GM23338 (cell line): ENCODE measurements at regions not wholly inside any gene's neighbourhood (a gene's known extent, or its start where the extent isn't known, plus 50 kb on each side); places are given as distances from the start of the nearest gene placed in this dataset.

Source experiments
- ATAC-seq: fragments of 200-7000 bp; cut with Tn5 transposase; 3 replicates; pipeline ENCODE4 v1.9.1; 2020
- DNase-seq: peaks from one replicate; pipeline ENCODE4 v3.0.0-alpha.2; 2015; ENCODE audit warnings: low spot score
- H2AFZ ChIP-seq: fragments of 200-600 bp; sonication (generic); 2 replicates; pipeline ENCODE4 v1.8.0; 2016; ENCODE audit warnings: antibody characterized with exemption, mild to moderate bottlenecking, moderate library complexity
- H3F3A ChIP-seq: fragments of 200-600 bp; sonication (generic); replicated peaks from 2 replicates; pipeline ENCODE4 v1.8.0; 2017; ENCODE audit warnings: antibody characterized with exemption, mixed run types, low read depth
- H3K27ac ChIP-seq: fragments of 200-600 bp; sonication (generic); 2 replicates; pipeline ENCODE4 v1.6.1; 2016; ENCODE audit warnings: low read depth
- H3K27me3 ChIP-seq: fragments of 200-600 bp; sonication (generic); 2 replicates; pipeline ENCODE4 v1.8.0; 2016; ENCODE audit warnings: mild to moderate bottlenecking, mixed run types, moderate library complexity; ENCODE audit not compliant: insufficient read depth
- H3K36me3 ChIP-seq: fragments of 200-600 bp; sonication (generic); 2 replicates; pipeline ENCODE4 v1.8.0; 2016; ENCODE audit warnings: mild to moderate bottlenecking; ENCODE audit not compliant: insufficient read depth
- H3K4me1 ChIP-seq: fragments of 200-600 bp; sonication (generic); 2 replicates; pipeline ENCODE4 v1.8.0; 2016; ENCODE audit warnings: mild to moderate bottlenecking, moderate library complexity; ENCODE audit not compliant: insufficient read depth
- H3K4me2 ChIP-seq: fragments of 200-600 bp; sonication (generic); 2 replicates; pipeline ENCODE4 v1.7.1; 2017; ENCODE audit warnings: mixed run types
- H3K4me3 ChIP-seq: fragments of 200-600 bp; sonication (generic); 2 replicates; pipeline ENCODE4 v1.6.1; 2016; ENCODE audit warnings: mixed run types
- H3K79me2 ChIP-seq: fragments of 200-600 bp; sonication (generic); replicated peaks from 2 replicates; pipeline ENCODE4 v1.8.0; 2017; ENCODE audit warnings: mild to moderate bottlenecking; ENCODE audit not compliant: insufficient read depth
- H3K9me2 ChIP-seq: fragments of 200-600 bp; sonication (generic); 2 replicates; pipeline ENCODE4 v1.8.0; 2017; ENCODE audit not compliant: insufficient read depth
- H4K20me1 ChIP-seq: fragments of 200-600 bp; sonication (generic); replicated peaks from 2 replicates; pipeline ENCODE4 v1.8.0; 2017; ENCODE audit warnings: mild to moderate bottlenecking; ENCODE audit not compliant: insufficient read depth
- H3K27ac Mint-ChIP-seq: 2 replicates; pipeline ENCODE4 v1.8.0; 2020; ENCODE audit warnings: inconsistent platforms, mild to moderate bottlenecking, moderate library complexity, mixed read lengths
- H3K27me3 Mint-ChIP-seq: 3 replicates; pipeline ENCODE4 v1.8.0; 2022; ENCODE audit warnings: low read depth, mild to moderate bottlenecking, moderate library complexity, mixed read lengths, inconsistent platforms; ENCODE audit not compliant: insufficient read depth, poor library complexity
- H3K36me3 Mint-ChIP-seq: 3 replicates; pipeline ENCODE4 v1.8.0; 2021; ENCODE audit warnings: low read depth, mild to moderate bottlenecking, inconsistent platforms, moderate library complexity, mixed read lengths
- H3K4me1 Mint-ChIP-seq: 3 replicates; pipeline ENCODE4 v1.8.0; 2020; ENCODE audit warnings: mild to moderate bottlenecking, inconsistent platforms, mixed read lengths
- H3K4me3 Mint-ChIP-seq: 3 replicates; pipeline ENCODE4 v1.8.0; 2021; ENCODE audit warnings: moderate library complexity, mild to moderate bottlenecking, inconsistent platforms, mixed read lengths
- H3K9me3 Mint-ChIP-seq: 3 replicates; pipeline ENCODE4 v1.8.0; 2020; ENCODE audit warnings: moderate library complexity, mild to moderate bottlenecking, inconsistent platforms, mixed read lengths
- CREB1 ChIP-seq: fragments of 250-450 bp; sonication (Bioruptor Pico); IDR thresholded peaks from 2 replicates; pipeline ENCODE4 v1.5.0; 2020; ENCODE audit warnings: low read depth, mild to moderate bottlenecking, moderate library complexity
- CTCF ChIP-seq, 2 experiments: fragments of 200-600 bp in 1 of 2; sonication (generic) in 1 of 2; conservative IDR thresholded peaks; 2 replicates each; pipeline versions ENCODE4 v1.5.1 to v1.6.1; 2016 to 2017; ENCODE audit warnings: antibody characterized with exemption in 2 of 2, low read depth in 2 of 2, mild to moderate bottlenecking in 2 of 2, moderate library complexity in 1 of 2
- ETS1 ChIP-seq: IDR thresholded peaks from 2 replicates; pipeline ENCODE4 v1.6.1; 2016; ENCODE audit warnings: antibody characterized with exemption
- EZH2 ChIP-seq: fragments of 200-600 bp; sonication (generic); IDR thresholded peaks from one replicate; pipeline ENCODE4 v1.8.0; 2017; ENCODE audit warnings: antibody characterized with exemption, mild to moderate bottlenecking, low read depth; ENCODE audit not compliant: unreplicated experiment
- EZH2phosphoT487 ChIP-seq: fragments of 200-600 bp; sonication (generic); IDR thresholded peaks from one replicate; pipeline ENCODE4 v1.8.1; 2018; ENCODE audit warnings: antibody characterized with exemption; ENCODE audit not compliant: unreplicated experiment
- POLR2AphosphoS5 ChIP-seq: IDR thresholded peaks from 2 replicates; pipeline ENCODE4 v1.6.1; 2016; ENCODE audit warnings: antibody characterized with exemption, low read depth
- STAT1 ChIP-seq: IDR thresholded peaks from one replicate; pipeline ENCODE4 v1.6.1; 2016; ENCODE audit warnings: antibody characterized with exemption; ENCODE audit not compliant: unreplicated experiment
- ZNF114 ChIP-seq: fragments of 250-450 bp; sonication (Bioruptor Pico); IDR thresholded peaks from 2 replicates; pipeline ENCODE4 v1.5.0; 2020; ENCODE audit warnings: mild to moderate bottlenecking, moderate library complexity

GRCh38 chr10:44314802-44315460 lies 70.0 kb downstream of the CXCL12 start (continued):
- TF ChIP-seq EZH2phosphoT487 (no peak), EZH2 (no peak), CTCF (conservative IDR thresholded peaks at IDR 0.05; ENCODE audit: low read depth in 2 of 2) (no peak)

- H3K4me1 ChIP-seq, result peaks cover 4% of the 10 kb centered on the region; the same call in 1 of the 2 replicates
- no peak for ATAC-seq
- no peak overlapping the region for H3K27ac Mint-ChIP-seq
Observed at GRCh38 chr10:44313761-44314165, 71.1 kb downstream of the CXCL12 start.

More at GRCh38 chr10:44313761-44314165, 71.1 kb downstream of the CXCL12 start:
- Histone ChIP-seq H3K27ac (no peak overlapping the region), H4K20me1 (no peaks in the 10 kb centered on the region), H3K4me3 (no peak overlapping the region), H2AFZ (no peak overlapping the region), H3K36me3 (no peaks in the 10 kb centered on the region), H3K27me3 (peaks cover 25% of the 10 kb centered on the region), H3K4me2 (no peak overlapping the region), H3K9me2 (no peaks in the 10 kb centered on the region), H3K79me2 (no peaks in the 10 kb centered on the region), H3F3A (no peaks in the 10 kb centered on the region)
- Mint-ChIP-seq H3K36me3 (peaks cover 5% of the 10 kb centered on the region; the same call in 1 of the 3 replicates), H3K4me3 (no peak overlapping the region), H3K4me1 (peaks cover 28% of the 10 kb centered on the region), H3K9me3 (peaks cover 10% of the 10 kb centered on the region; the same call in 2 of the 3 replicates), H3K27me3 (peaks cover 26% of the 10 kb centered on the region)
- no peak for DNase-seq
- TF ChIP-seq STAT1 (no peak), CREB1 (CRISPR knock-in tag) (no peak), ZNF114 (CRISPR knock-in tag) (no peak), ETS1 (no peak), CTCF (conservative IDR thresholded peaks at IDR 0.05; ENCODE audit: low read depth in 2 of 2) (no peak), POLR2AphosphoS5 (no peak)
